Skin of body (tissue), 1 donor: ENCODE measurements at regions not wholly inside any gene's neighbourhood (a gene's known extent, or its start where the extent isn't known, plus 50 kb on each side); places are given as distances from the start of the nearest gene placed in this dataset. TPM values are rescaled to one million over a fixed set of nuclear protein-coding genes. Genes with fewer than 3 reads are reported as not detected.

Experiments used
- small RNA-seq: library from RNA; depleted of rRNA; stranded (forward); fragments of <200 nt; gene quantifications from one replicate; pipeline ENCODE3, GENCODE V24; 2014; ENCODE audit warnings: low replicate concordance

Small RNA genes lying in the stretch of these regions (small RNA-seq; reads per million reads assigned to genes)
- gene RF00019, result not detected
